ENCODE measurements at regions not wholly inside any gene's neighbourhood (a gene's known extent, or its start where the extent isn't known, plus 50 kb on each side); places are given as distances from the start of the nearest gene placed in this dataset.

DNA sequence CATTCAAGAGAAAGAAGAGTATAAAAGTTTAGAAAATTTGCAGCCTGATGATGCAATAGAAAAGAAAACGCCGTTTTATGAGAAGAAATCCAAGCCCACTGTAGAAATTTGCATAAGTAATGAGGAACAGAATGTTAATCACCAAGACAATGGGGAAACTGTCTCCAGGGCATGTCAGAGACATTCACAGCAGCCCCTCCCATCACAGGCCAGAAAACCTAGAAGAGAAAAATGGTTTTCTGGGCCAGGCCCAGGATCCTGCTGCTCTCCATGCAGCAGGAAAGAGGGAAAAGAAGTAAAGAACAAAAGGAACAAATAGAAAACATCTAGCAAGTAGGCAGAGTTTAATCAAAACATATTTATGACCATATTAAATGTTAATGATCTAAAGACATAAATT is 119.0 kb downstream of the ANKRD50 start:
- DNase-seq = no peak

DNA sequence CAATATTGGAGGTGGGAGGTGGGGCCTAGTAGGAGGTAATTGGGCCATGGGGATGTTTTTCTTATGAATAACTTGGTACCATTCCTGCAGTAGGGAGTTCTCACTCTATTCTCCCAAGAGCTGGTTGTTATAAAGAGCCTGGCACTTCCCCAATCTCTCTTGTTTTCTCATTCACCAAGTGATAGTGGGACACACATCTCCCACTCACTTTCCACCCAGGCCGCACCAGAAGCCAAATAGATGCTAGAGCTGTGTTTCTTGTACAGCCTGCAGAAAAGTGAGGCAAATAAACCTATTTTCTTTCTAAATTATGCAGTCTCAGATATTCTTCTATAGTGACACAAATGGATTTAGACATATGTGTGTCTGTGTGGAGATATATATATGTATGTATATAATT is 117.6 kb downstream of the ANKRD50 start:
- DNase-seq = no peak

DNA sequence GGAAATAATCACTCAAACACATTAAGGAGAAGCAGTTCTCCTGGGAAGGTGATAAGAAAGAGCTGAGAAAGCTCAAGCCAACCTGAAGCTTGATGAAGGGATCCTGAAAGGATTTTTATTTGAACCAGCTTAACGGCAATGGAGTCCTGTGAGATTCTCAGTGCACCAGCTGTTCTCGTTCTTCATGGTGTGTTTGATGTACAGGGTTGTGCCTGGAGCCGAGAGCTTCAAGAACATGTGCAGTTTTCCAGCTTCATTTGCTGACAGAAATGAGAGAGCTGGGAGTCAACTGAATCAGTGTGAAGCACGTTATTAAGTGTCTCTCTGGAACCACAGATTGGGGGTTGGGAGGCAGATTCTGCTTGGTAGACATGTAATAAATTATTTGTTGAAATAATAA is 115.7 kb downstream of the ANKRD50 start:
- DNase-seq = no peak

DNA sequence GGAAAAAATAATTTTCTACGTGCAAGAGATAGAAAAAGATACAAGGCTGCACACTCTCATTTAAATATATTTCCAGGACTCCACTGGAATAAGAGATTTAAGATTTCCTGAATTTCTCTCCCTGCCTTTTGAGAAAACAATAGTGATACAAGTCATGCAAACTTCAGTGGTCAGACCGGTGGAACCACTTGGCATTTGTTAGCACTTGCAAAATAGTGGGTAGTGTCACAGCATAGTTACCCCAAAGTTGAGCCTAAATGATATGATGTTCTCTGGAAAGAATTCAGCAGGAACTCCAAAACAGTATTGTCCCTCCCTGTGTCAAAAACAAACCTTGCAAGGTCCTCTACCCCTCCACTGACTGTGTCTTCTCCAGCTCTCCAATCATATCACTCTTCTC is 102.3 kb downstream of the ANKRD50 start:
- no peak for DNase-seq
